ENCODE measurements at regions not wholly inside any gene's neighbourhood (a gene's known extent, or its start where the extent isn't known, plus 50 kb on each side); places are given as distances from the start of the nearest gene placed in this dataset.

DNA sequence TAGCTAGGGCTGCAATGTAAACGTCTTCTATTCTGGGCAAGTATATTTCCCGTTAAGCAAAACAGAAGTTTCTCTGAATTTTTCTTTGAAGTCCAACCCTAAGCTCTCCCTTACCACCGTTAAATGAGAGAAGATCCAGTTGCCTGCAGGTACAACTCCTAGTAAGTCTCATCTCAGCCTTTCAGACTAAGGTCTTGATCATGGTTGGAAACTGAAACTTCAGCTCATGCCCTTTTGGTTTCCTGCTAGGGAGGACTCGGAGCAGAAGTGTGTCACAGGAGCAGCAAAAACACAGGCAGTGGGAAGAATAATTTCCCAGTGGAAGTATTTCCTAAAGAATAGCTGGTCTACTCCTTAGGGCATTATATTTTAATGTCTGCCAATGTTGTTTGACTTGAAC, 717.9 kb downstream of the PRELID2 start:
- no peaks in the 10 kb centered on the region for H3K27me3 Mint-ChIP-seq (ENCODE audit: unreplicated experiment)

DNA sequence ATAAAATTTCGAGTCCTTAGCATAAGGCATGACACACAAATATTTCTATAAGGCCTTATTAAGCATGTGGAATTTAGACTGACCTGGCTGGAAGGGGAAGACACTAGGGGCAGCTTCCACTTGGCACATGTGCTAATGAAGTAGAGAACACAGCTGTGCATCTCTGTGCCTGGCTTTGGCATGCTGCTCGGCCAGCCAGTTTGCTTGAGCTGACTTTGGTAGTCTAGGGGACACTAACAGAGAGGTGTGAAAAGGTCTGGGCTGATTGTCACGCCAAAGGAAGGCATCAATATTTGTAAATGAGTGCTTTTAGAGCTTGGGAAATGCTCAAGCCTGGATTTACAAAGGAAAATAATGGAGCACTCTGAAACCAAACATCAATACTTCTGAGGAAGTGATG, 723.7 kb downstream of the PRELID2 start:
- Mint-ChIP-seq H3K27me3 (ENCODE audit: unreplicated experiment) (no peaks in the 10 kb centered on the region), H3K27ac (ENCODE audit: unreplicated experiment) (no peak overlapping the region), H3K4me1 (ENCODE audit: unreplicated experiment) (peaks cover 25% of the 10 kb centered on the region), H3K9me3 (ENCODE audit: unreplicated experiment) (no peaks in the 10 kb centered on the region), H3K36me3 (ENCODE audit: unreplicated experiment) (no peaks in the 10 kb centered on the region), H3K4me3 (ENCODE audit: unreplicated experiment) (no peak overlapping the region)
- no peak for TF ChIP-seq CTCF (IDR thresholded peaks at IDR 0.05)
- DNase-seq (ENCODE audit: extremely low spot score, unreplicated experiment) = no peak

More for the DNA sequence above, 717.9 kb downstream of the PRELID2 start:
- Mint-ChIP-seq H3K9me3 (ENCODE audit: unreplicated experiment) (no peaks in the 10 kb centered on the region), H3K27ac (ENCODE audit: unreplicated experiment) (no peak overlapping the region), H3K36me3 (ENCODE audit: unreplicated experiment) (no peaks in the 10 kb centered on the region), H3K4me3 (ENCODE audit: unreplicated experiment) (no peak overlapping the region), H3K4me1 (ENCODE audit: unreplicated experiment) (peaks cover under 1% of the 10 kb centered on the region)
- DNase-seq (ENCODE audit: extremely low spot score, unreplicated experiment) = no peak
- TF ChIP-seq CTCF (IDR thresholded peaks at IDR 0.05) = no peak

- Mint-ChIP-seq H3K9me3 (ENCODE audit: unreplicated experiment) (no peaks in the 10 kb centered on the region), H3K4me1 (ENCODE audit: unreplicated experiment) (peaks cover 25% of the 10 kb centered on the region), H3K4me3 (ENCODE audit: unreplicated experiment) (no peak overlapping the region), H3K27me3 (ENCODE audit: unreplicated experiment) (no peaks in the 10 kb centered on the region), H3K36me3 (ENCODE audit: unreplicated experiment) (no peaks in the 10 kb centered on the region), H3K27ac (ENCODE audit: unreplicated experiment) (no peak overlapping the region)
- TF ChIP-seq CTCF (IDR thresholded peaks at IDR 0.05) = no peak
- DNase-seq (ENCODE audit: extremely low spot score, unreplicated experiment) = no peak
Observed at GRCh38 chr5:145110834-145111233, 724.3 kb downstream of the PRELID2 start.

- Mint-ChIP-seq H3K4me1 (ENCODE audit: unreplicated experiment) (peaks cover 25% of the 10 kb centered on the region), H3K9me3 (ENCODE audit: unreplicated experiment) (no peaks in the 10 kb centered on the region), H3K27me3 (ENCODE audit: unreplicated experiment) (no peaks in the 10 kb centered on the region), H3K36me3 (ENCODE audit: unreplicated experiment) (no peaks in the 10 kb centered on the region), H3K27ac (ENCODE audit: unreplicated experiment) (no peak overlapping the region), H3K4me3 (ENCODE audit: unreplicated experiment) (no peak overlapping the region)
- no peak for DNase-seq (ENCODE audit: extremely low spot score, unreplicated experiment)
- no peak for TF ChIP-seq CTCF (IDR thresholded peaks at IDR 0.05)
Observed at GRCh38 chr5:145110181-145110580, 725.0 kb downstream of the PRELID2 start.

DNA sequence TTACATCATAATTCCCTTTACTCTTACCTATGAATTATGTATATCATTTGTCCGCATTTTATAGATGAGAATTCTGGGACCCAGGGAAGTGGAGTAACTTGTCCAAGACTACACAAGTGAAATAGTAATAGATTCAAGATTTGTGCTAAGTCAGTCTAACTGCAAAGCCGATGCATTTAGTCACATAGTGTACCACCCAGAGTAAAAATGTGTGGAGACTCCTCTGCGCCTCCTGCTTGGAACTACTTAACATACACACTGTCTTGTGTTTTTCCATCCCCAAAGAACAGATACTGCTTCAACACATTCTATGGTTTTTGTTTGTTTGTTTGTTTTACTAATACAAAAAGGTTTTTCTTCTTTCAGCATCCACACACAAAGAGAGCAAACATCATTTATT, 729.8 kb downstream of the PRELID2 start:
- no peak for TF ChIP-seq CTCF (IDR thresholded peaks at IDR 0.05)
- H3K36me3 Mint-ChIP-seq (ENCODE audit: unreplicated experiment) = no peaks in the 10 kb centered on the region
- no peak overlapping the region for H3K4me3 Mint-ChIP-seq (ENCODE audit: unreplicated experiment)
- no peak overlapping the region for H3K27ac Mint-ChIP-seq (ENCODE audit: unreplicated experiment)
- no peaks in the 10 kb centered on the region for H3K9me3 Mint-ChIP-seq (ENCODE audit: unreplicated experiment)
- no peak for DNase-seq (ENCODE audit: extremely low spot score, unreplicated experiment)
- peaks cover 6% of the 10 kb centered on the region for H3K4me1 Mint-ChIP-seq (ENCODE audit: unreplicated experiment)
- no peaks in the 10 kb centered on the region for H3K27me3 Mint-ChIP-seq (ENCODE audit: unreplicated experiment)
